HG03354 (cell line): ENCODE measurements at regions not wholly inside any gene's neighbourhood (a gene's known extent, or its start where the extent isn't known, plus 50 kb on each side); places are given as distances from the start of the nearest gene placed in this dataset.
"Not testable (repeated sequence)": the region's sequence is repeated elsewhere in the genome, so short reads cannot be mapped to it uniquely, and the experiment has no call there.

Experiments used
- ATAC-seq: cut with Tn5 transposase; IDR thresholded peaks from one replicate; pipeline ENCODE4 v1.9.1; 2021; ENCODE audit warnings: mild to moderate bottlenecking; ENCODE audit not compliant: unreplicated experiment, poor library complexity, severe bottlenecking

- not testable (repeated sequence) for ATAC-seq
Measured at GRCh38 chr4:131724847-131725246, 1424.2 kb upstream of the PCDH10 start.

GRCh38 chr4:131725521-131725920 is 1423.6 kb upstream of the PCDH10 start:
- not testable (repeated sequence) for ATAC-seq

- not testable (repeated sequence) for ATAC-seq
Measured at GRCh38 chr4:131726940-131727339, 1422.2 kb upstream of the PCDH10 start.

- not testable (repeated sequence) for ATAC-seq
Measured at GRCh38 chr4:131727418-131727817, 1421.7 kb upstream of the PCDH10 start.

GRCh38 chr4:131729205-131729604 is 1419.9 kb upstream of the PCDH10 start:
- ATAC-seq, result not testable (repeated sequence)

GRCh38 chr4:131729716-131730398 is 1419.2 kb upstream of the PCDH10 start:
- ATAC-seq, result not testable (repeated sequence)

- ATAC-seq, result not testable (repeated sequence)
Measured at GRCh38 chr4:131730574-131730973, 1418.5 kb upstream of the PCDH10 start.

GRCh38 chr4:131732034-131732630 is 1417.0 kb upstream of the PCDH10 start:
- ATAC-seq, result not testable (repeated sequence)

- not testable (repeated sequence) for ATAC-seq
Measured at GRCh38 chr4:131734321-131734720, 1414.8 kb upstream of the PCDH10 start.

- not testable (repeated sequence) for ATAC-seq
Measured at GRCh38 chr4:131734851-131735385, 1414.2 kb upstream of the PCDH10 start.

GRCh38 chr4:131738991-131739390 is 1410.1 kb upstream of the PCDH10 start:
- ATAC-seq, result not testable (repeated sequence)

- ATAC-seq, result not testable (repeated sequence)
Measured at GRCh38 chr4:131741836-131742235, 1407.3 kb upstream of the PCDH10 start.

- not testable (repeated sequence) for ATAC-seq
Measured at GRCh38 chr4:131742536-131743205, 1406.4 kb upstream of the PCDH10 start.

GRCh38 chr4:131743348-131743747 is 1405.7 kb upstream of the PCDH10 start:
- not testable (repeated sequence) for ATAC-seq

GRCh38 chr4:131747203-131747602 is 1401.9 kb upstream of the PCDH10 start:
- ATAC-seq, result not testable (repeated sequence)

GRCh38 chr4:131749224-131749623 is 1399.9 kb upstream of the PCDH10 start:
- not testable (repeated sequence) for ATAC-seq

- not testable (repeated sequence) for ATAC-seq
Measured at GRCh38 chr4:131750006-131750405, 1399.1 kb upstream of the PCDH10 start.

GRCh38 chr4:131750469-131750868 is 1398.6 kb upstream of the PCDH10 start:
- ATAC-seq, result not testable (repeated sequence)

GRCh38 chr4:131762234-131762633 is 1386.9 kb upstream of the PCDH10 start:
- not testable (repeated sequence) for ATAC-seq

GRCh38 chr4:131764730-131765129 is 1384.4 kb upstream of the PCDH10 start:
- ATAC-seq, result no peak
